GM18867 (cell line): ENCODE measurements at regions not wholly inside any gene's neighbourhood (a gene's known extent, or its start where the extent isn't known, plus 50 kb on each side); places are given as distances from the start of the nearest gene placed in this dataset.

Experiments
- ATAC-seq: cut with Tn5 transposase; IDR thresholded peaks from one replicate; pipeline ENCODE4 v1.9.1; 2021; ENCODE audit warnings: mild to moderate bottlenecking, moderate library complexity; ENCODE audit not compliant: unreplicated experiment

GRCh38 chr2:106941372-106941993 lies 55.5 kb upstream of the ST6GAL2 start:
- no peak for ATAC-seq

- ATAC-seq = no peak
Measured at GRCh38 chr2:106943468-106944200, 57.7 kb upstream of the ST6GAL2 start.

GRCh38 chr2:106944215-106944614 lies 58.2 kb upstream of the ST6GAL2 start:
- ATAC-seq = no peak

GRCh38 chr2:106948540-106948939 lies 62.6 kb upstream of the ST6GAL2 start:
- no peak for ATAC-seq

GRCh38 chr2:106953236-106953635 lies 67.3 kb upstream of the ST6GAL2 start:
- no peak for ATAC-seq

- no peak for ATAC-seq
Measured at GRCh38 chr2:106953779-106954178, 67.8 kb upstream of the ST6GAL2 start.

GRCh38 chr2:106954304-106954703 lies 68.3 kb upstream of the ST6GAL2 start:
- no peak for ATAC-seq

GRCh38 chr2:106956416-106956815 lies 70.4 kb upstream of the ST6GAL2 start:
- no peak for ATAC-seq

- no peak for ATAC-seq
Measured at GRCh38 chr2:106956879-106957278, 70.9 kb upstream of the ST6GAL2 start.

- no peak for ATAC-seq
Measured at GRCh38 chr2:106959975-106960682, 74.2 kb upstream of the ST6GAL2 start.

- ATAC-seq = no peak
Measured at GRCh38 chr2:106960683-106961161, 74.8 kb upstream of the ST6GAL2 start.

- ATAC-seq = no peak
Measured at GRCh38 chr2:106961328-106961727, 75.4 kb upstream of the ST6GAL2 start.

- ATAC-seq = no peak
Measured at GRCh38 chr2:106963156-106963555, 77.2 kb upstream of the ST6GAL2 start.

GRCh38 chr2:106963893-106964292 lies 77.9 kb upstream of the ST6GAL2 start:
- ATAC-seq = no peak

- ATAC-seq = no peak
Measured at GRCh38 chr2:106965611-106966010, 79.6 kb upstream of the ST6GAL2 start.

GRCh38 chr2:106969777-106970176 lies 83.8 kb upstream of the ST6GAL2 start:
- no peak for ATAC-seq

- ATAC-seq = no peak
Measured at GRCh38 chr2:106970471-106971261, 84.7 kb upstream of the ST6GAL2 start.

GRCh38 chr2:106972782-106973181 lies 86.8 kb upstream of the ST6GAL2 start:
- no peak for ATAC-seq

GRCh38 chr2:106974891-106975290 lies 88.9 kb upstream of the ST6GAL2 start:
- ATAC-seq = no peak

GRCh38 chr2:106975641-106976040 lies 89.7 kb upstream of the ST6GAL2 start:
- ATAC-seq = no peak

- no peak for ATAC-seq
Measured at GRCh38 chr2:106976548-106976947, 90.6 kb upstream of the ST6GAL2 start.
